Stimulated activated naive CD8-positive, alpha-beta T cell treated with anti-CD3 and anti-CD28 coated beads, Interleukin-15, Interleukin-2, amounts not matched to agents 100 ng/mL and 50 ng/mL, for 24 hours (primary cell): ENCODE measurements at regions not wholly inside any gene's neighbourhood (a gene's known extent, or its start where the extent isn't known, plus 50 kb on each side); places are given as distances from the start of the nearest gene placed in this dataset.

ENCODE experiments used
- H3K27ac Mint-ChIP-seq: one replicate; pipeline ENCODE4 v1.8.0; 2021; ENCODE audit warnings: mild to moderate bottlenecking, mixed read lengths
- H3K27me3 Mint-ChIP-seq: one replicate; pipeline ENCODE4 v1.8.0; 2021; ENCODE audit warnings: mixed read lengths
- H3K36me3 Mint-ChIP-seq: one replicate; pipeline ENCODE4 v1.8.0; 2021; ENCODE audit warnings: low read depth, mixed read lengths
- H3K4me1 Mint-ChIP-seq: one replicate; pipeline ENCODE4 v1.8.0; 2021; ENCODE audit warnings: low read depth, mixed read lengths
- H3K4me3 Mint-ChIP-seq: one replicate; pipeline ENCODE4 v1.8.0; 2021; ENCODE audit warnings: mild to moderate bottlenecking, mixed read lengths
- H3K9me3 Mint-ChIP-seq: one replicate; pipeline ENCODE4 v1.8.0; 2021; ENCODE audit warnings: mixed read lengths

DNA sequence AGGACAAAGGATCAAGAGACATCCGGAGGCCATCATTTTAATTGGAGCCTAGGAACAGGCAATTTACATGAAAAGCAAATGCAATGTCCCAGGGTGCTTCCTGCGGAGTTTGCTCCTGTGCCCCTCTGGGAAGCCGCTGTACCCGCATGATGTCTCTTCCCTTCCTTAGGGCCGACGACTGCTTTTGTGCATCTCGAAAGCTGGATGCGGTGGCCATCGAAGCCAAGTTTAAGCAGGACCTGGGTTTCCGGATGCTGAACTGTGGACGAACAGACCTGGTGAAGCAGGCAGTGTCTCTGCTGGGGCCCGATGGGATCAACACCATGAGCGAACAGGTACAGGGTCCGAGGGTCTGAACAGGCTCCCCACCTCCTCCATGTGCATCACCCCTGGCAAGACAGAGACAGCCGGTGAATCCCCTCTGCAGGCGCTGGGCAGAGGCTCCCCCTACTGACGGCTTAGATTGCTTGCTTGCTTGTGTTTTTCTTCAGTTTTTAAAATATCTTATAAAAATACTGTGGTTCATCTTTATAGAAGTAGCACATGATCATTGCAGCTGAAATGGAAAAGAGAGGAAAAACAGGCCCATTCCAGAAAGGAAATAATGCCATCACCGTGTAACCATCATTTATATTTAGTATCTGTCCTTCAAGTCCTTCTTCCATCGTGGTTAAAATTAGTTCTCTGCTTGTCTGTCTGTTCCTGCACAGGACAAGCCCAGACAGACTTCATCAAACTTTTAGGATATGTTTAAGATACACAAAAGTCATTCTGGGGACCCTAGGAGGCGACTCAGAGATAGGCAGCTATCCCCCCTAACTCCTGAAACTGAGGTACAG lies 75.4 kb upstream of the PWP1 start:
- no peak overlapping the region for H3K4me3 Mint-ChIP-seq
- H3K27ac Mint-ChIP-seq = no peak overlapping the region
- no peaks in the 10 kb centered on the region for H3K9me3 Mint-ChIP-seq
- H3K27me3 Mint-ChIP-seq = no peaks in the 10 kb centered on the region
- peaks cover 5% of the 10 kb centered on the region for H3K36me3 Mint-ChIP-seq
- H3K4me1 Mint-ChIP-seq = no peaks in the 10 kb centered on the region

DNA sequence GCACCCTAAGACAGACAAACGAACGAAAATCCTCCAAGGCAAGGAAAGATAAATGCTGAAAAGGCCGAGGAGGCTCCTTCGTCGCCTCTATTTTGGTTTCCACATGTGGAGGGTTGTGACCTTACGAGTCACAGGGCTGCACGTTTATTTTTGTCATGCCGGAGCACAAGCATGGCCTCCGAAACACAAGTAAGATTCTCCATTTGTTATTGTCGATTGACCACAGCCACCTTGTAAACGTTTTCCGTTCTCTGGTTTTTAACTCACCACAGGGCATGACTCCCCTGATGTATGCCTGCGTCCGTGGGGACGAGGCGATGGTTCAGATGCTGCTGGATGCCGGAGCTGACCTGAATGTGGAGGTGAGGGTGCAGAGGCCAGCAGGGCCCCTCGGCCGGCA lies 73.1 kb upstream of the PWP1 start:
- Mint-ChIP-seq H3K9me3 (no peaks in the 10 kb centered on the region), H3K27ac (no peak overlapping the region), H3K4me3 (no peak overlapping the region), H3K27me3 (no peaks in the 10 kb centered on the region), H3K4me1 (no peaks in the 10 kb centered on the region), H3K36me3 (peaks cover 5% of the 10 kb centered on the region)

DNA sequence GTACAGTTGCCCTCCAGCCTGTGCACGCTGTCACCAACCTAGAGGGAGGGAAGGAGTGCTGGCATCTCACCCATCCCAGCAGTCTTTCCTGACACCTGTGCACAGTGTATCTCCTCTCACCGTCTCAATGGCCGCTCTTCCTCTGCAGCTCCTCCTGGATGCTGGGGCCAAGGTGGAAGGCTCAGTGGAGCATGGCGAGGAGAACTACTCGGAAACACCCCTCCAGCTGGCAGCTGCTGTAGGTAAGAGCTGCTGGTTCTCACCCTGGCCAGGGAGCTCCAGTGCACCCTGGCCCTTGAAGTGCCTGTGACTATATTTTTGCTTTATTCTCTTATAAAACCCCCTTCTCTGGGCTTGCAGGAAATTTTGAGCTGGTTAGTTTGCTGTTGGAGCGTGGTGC lies 68.7 kb upstream of the PWP1 start:
- H3K36me3 Mint-ChIP-seq = peaks cover 5% of the 10 kb centered on the region
- H3K9me3 Mint-ChIP-seq = no peaks in the 10 kb centered on the region
- H3K4me1 Mint-ChIP-seq = no peaks in the 10 kb centered on the region
- no peak overlapping the region for H3K4me3 Mint-ChIP-seq
- no peaks in the 10 kb centered on the region for H3K27me3 Mint-ChIP-seq
- H3K27ac Mint-ChIP-seq = no peak overlapping the region

DNA sequence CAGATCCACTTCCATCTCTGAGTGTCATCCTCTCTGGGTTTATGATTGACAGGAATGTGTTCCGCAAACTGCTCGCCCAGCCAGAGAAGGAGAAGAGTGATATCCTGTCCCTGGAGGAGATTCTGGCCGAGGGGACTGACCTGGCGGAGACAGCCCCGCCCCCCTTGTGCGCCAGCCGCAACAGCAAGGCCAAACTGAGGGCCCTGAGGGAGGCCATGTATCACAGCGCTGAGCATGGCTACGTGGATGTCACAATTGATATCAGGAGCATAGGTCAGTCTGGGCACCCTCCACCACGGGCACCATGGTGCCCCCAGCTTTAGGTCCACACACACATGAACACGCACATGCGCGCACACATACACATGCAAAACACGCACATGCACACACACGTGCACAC lies 67.5 kb upstream of the PWP1 start:
- H3K4me1 Mint-ChIP-seq = no peaks in the 10 kb centered on the region
- no peak overlapping the region for H3K27ac Mint-ChIP-seq
- no peak overlapping the region for H3K4me3 Mint-ChIP-seq
- peaks cover 5% of the 10 kb centered on the region for H3K36me3 Mint-ChIP-seq
- H3K9me3 Mint-ChIP-seq = no peaks in the 10 kb centered on the region
- H3K27me3 Mint-ChIP-seq = no peaks in the 10 kb centered on the region

DNA sequence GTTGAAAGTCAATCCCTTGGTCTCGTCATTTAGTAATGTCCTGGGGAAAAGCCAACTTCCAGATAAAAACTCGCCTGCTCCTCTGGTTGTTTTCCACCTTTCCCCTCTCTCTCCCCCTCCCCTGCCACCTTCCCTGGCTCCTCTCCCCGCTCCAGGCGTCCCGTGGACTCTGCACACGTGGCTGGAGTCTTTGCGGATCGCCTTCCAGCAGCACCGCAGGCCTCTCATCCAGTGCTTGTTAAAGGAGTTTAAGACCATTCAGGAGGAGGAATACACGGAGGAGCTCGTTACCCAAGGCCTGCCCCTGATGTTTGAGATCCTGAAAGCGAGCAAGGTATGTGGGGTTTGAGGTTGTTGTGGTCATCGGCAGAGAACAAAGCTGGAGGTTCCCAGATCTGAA lies 65.8 kb upstream of the PWP1 start:
- Mint-ChIP-seq H3K27ac (no peak overlapping the region), H3K9me3 (peaks cover 7% of the 10 kb centered on the region), H3K36me3 (peaks cover 15% of the 10 kb centered on the region)

DNA sequence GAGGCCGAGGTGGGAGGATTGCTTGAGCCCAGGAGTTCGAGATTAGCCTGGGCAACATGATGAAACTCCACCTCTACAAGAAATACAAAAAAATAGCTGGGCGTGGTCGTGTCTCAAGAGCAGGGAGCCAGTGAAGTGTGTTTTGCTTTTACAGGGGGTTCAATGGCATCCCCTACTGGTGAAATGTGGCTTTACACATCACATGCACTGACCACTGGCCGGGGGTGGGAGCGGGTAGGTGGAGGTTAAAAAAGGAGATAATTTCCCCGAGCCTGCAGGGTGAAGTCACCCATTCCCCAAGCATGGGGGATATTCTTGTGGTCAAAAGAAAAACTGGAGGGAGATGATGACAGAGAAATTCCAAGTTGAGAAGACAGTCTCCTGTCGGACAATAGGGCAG lies 63.6 kb upstream of the PWP1 start:
- H3K27ac Mint-ChIP-seq = no peak overlapping the region
- no peak overlapping the region for H3K4me3 Mint-ChIP-seq
- H3K27me3 Mint-ChIP-seq = no peaks in the 10 kb centered on the region
- H3K9me3 Mint-ChIP-seq = peaks cover 7% of the 10 kb centered on the region
- H3K4me1 Mint-ChIP-seq = no peaks in the 10 kb centered on the region
- peaks cover 17% of the 10 kb centered on the region for H3K36me3 Mint-ChIP-seq

More for the DNA sequence above, 65.8 kb upstream of the PWP1 start:
- Mint-ChIP-seq H3K4me1 (no peaks in the 10 kb centered on the region), H3K4me3 (no peak overlapping the region), H3K27me3 (no peaks in the 10 kb centered on the region)

DNA sequence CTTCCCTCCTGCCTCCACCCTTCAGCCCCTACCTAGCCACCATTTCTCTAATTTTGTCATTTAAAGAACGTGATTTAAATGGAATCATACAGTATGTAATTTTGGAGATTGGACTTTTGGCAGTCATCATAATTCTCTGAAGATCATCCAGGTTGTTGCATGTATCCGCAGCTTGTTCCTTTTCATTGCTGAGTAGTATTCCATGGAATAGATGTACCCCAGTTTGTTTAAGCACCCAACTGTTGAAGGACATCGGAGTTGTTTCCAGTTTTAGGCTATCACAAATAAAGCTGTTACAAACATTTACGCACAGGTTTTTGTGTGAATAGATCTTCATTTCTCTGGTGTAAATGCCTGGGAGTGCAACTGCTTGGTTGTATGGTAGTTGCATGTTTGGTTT lies 61.1 kb upstream of the PWP1 start:
- no peak overlapping the region for H3K4me3 Mint-ChIP-seq
- no peaks in the 10 kb centered on the region for H3K27me3 Mint-ChIP-seq
- H3K36me3 Mint-ChIP-seq = peaks cover 17% of the 10 kb centered on the region
- H3K9me3 Mint-ChIP-seq = peaks cover 7% of the 10 kb centered on the region
- H3K4me1 Mint-ChIP-seq = no peaks in the 10 kb centered on the region
- H3K27ac Mint-ChIP-seq = no peak overlapping the region

DNA sequence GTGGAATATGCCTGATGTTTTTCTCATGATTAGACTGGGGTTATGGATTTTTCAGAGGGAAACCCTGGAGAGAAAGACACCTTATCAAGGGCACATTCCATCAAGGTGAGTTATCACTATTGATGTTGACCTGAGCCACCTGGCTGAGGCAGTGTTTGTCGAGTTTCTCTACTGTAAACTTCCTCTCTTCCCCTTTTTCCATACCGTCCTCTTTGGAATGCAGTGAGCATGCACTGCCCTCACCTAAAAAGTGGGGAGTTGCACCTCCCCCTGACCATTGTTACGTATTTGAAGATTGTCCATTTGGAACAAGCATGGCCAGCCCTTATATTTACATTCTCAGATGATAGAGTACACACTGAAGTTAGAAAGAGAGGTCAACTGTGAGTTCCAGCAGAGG lies 53.9 kb upstream of the PWP1 start:
- H3K27ac Mint-ChIP-seq = no peak overlapping the region
- H3K4me1 Mint-ChIP-seq = no peaks in the 10 kb centered on the region
- no peak overlapping the region for H3K4me3 Mint-ChIP-seq
- H3K36me3 Mint-ChIP-seq = peaks cover 7% of the 10 kb centered on the region
- no peaks in the 10 kb centered on the region for H3K27me3 Mint-ChIP-seq
- H3K9me3 Mint-ChIP-seq = no peaks in the 10 kb centered on the region

DNA sequence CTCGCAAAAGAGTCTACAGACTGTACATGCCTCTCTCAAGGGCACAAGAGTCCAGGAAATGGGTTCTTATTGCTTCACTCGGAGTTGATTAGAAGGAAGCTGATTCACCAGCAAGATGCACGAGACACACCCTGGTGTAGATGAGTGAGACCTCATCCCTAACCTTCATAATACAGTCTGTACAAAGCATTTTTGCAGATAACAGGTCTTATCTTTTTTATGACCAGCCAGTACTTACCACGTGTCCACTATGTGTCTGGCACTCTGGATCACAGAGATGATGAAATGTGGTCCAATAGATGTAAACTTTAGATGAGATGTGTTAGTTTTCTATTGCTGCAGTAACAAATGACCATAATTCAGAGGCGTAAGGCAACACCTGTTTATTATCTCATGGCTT lies 53.4 kb upstream of the PWP1 start:
- Mint-ChIP-seq H3K4me1 (no peaks in the 10 kb centered on the region), H3K4me3 (no peak overlapping the region), H3K27me3 (no peaks in the 10 kb centered on the region), H3K27ac (no peak overlapping the region), H3K9me3 (no peaks in the 10 kb centered on the region), H3K36me3 (peaks cover 7% of the 10 kb centered on the region)

DNA sequence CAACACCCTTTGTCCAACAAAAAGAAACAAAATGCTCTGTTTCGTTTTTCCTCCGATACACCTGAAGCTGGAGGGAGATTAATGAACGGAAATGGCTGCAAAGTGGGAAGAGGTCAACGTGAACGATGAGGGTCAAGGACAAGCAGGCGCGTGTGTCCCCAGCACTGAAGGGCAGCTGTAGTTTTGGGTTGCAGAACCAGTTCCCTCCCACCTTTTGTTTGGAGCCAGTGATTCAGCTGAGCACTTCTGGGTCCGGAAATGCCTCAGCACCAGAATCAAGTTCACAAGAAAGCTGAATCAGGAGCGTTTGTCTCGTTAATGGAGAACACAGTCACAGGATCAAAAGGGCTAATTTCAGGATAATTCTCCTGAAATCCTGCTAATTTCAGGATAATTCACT lies 51.1 kb upstream of the PWP1 start:
- no peak overlapping the region for H3K4me3 Mint-ChIP-seq
- H3K9me3 Mint-ChIP-seq = no peaks in the 10 kb centered on the region
- no peak overlapping the region for H3K27ac Mint-ChIP-seq
- H3K4me1 Mint-ChIP-seq = no peaks in the 10 kb centered on the region
- no peaks in the 10 kb centered on the region for H3K27me3 Mint-ChIP-seq
- H3K36me3 Mint-ChIP-seq = peaks cover 7% of the 10 kb centered on the region

DNA sequence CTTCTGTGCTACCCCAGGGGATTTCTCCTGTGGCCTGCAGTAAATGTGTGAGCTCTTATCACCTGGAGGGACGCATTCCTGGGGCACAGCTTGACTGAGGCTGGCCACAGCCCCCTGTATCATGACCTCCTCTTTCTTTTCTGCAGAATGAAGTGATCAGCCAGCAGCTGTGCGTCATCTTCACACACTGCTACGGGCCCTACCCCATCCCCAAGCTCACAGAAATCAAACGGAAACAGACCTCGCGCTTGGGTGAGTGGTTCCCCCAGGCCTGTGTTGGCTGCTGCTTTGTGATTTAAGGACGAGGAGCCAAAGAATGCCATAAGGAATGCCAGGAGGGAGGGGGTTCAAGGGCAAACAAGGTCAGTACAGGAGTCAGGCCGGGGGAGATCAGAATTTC lies 50.5 kb upstream of the PWP1 start:
- Mint-ChIP-seq H3K27ac (no peak overlapping the region), H3K27me3 (no peaks in the 10 kb centered on the region), H3K4me1 (no peaks in the 10 kb centered on the region), H3K9me3 (no peaks in the 10 kb centered on the region), H3K4me3 (no peak overlapping the region), H3K36me3 (peaks cover 7% of the 10 kb centered on the region)
